SW480 (cell line): ENCODE measurements at regions not wholly inside any gene's neighbourhood (a gene's known extent, or its start where the extent isn't known, plus 50 kb on each side); places are given as distances from the start of the nearest gene placed in this dataset.
A peak's percentile ranks its signal among the peaks of the same experiment; 100 is the strongest.

ENCODE experiments used
- DNase-seq: peaks from one replicate; pipeline ENCODE4 v3.0.0-alpha.2; 2016; ENCODE audit warnings: low spot score

DNA sequence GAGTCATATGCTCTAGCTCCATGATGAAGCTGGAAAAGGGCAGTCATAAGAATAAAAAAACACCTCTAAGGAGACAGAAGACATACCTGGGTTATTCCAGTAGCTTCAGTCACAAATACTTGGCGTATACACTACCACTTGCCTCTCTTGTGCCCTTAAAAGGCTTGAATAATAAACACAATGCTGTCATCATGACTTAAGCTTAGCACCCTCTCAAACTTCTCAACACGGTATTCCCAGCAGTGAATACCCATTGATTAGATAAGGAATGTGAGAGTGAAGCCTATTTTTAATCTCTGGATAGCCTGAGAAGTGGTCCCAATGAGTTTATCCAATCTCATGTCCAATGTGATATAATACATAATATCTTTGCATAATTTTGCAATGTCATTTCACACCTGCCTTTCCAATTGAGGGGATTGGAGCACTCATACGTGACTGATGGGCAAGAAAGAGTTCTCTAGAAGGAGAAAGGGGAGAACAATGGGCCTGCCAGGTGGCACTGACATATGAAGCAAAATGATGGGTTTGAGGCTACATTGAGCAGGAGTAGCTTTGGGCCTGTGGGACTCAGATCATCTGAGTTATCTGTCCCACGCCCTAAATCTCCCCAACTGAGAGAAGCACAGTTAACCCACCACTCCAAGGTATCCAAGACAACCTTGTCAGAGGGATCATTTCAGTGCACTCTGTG lies 298.6 kb upstream of the DAB1 start:
- no peak for DNase-seq

DNA sequence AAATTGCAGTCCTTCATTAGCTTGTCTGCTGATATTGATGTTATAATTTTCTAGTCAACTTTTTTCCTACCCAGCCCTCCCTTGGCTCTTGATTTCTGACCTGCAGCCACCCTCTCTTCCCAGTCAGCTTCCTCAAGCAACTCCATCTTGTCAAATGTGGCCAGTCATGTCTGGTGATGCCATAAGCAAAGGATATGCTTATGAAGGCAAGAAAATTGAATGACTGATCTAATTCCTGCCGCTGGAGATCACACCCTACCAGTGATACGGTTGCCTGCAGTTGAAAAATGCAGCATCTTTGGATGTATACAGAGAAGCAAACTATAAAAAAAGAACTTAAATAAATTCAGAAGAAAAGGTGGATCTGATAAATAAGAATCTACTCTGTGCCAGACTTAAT lies 297.1 kb upstream of the DAB1 start:
- DNase-seq = no peak

DNA sequence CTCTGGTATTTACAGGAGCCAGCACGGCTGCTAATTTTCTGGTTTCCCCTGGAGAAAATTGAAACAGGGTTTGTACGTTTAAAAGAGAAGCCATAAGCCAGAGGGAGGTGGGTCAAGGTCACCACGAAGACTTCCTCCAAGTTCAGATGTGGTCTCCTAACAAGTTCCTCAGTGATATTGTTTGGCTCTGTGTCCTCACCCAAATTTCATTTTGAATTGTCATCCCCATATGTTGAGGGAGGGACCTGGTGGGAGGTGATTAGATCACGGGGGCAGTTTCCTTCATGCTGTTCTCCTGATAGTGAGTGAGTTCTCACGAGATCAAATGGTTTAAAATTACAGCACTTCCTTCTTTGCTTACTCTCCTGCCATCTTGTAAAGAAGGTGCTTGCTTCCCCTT lies 295.4 kb upstream of the DAB1 start:
- no peak for DNase-seq

DNA sequence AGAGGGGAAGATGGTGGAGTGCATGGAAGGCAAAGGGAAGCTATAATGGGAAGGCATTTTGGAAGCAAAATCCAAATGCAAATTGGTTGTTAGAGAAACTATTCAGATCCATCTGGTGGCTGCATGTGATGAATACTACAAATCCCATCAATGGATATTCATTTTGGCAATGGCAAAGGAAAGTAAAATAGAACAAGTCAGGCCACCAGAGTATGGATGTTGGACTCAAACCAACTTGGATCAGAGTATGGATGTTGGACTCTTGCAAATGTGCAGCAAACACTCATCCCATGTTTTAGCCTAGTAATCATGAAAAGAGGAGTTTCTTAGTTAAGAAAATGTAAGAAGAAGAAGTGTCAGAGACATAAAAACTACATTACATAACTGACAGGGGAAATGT lies 289.6 kb upstream of the DAB1 start:
- no peak for DNase-seq

DNA sequence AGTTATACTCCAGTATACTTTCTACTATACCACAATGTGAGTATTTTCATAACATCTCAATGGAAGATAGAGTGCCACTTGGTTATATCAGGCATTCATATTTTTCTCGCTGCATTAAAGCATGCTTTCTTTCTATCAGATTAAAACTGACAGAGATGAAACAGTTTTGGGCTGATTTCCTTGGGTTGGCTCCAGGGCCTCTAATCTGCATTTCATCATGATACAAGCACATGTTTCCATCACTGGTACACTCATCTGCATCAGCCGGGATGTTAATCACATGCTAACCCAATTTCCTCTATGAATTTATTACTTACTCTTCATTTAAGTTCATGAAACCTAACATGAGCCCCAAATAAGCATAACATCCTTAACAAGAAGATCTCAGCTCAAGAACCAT lies 289.0 kb upstream of the DAB1 start:
- DNase-seq = no peak

DNA sequence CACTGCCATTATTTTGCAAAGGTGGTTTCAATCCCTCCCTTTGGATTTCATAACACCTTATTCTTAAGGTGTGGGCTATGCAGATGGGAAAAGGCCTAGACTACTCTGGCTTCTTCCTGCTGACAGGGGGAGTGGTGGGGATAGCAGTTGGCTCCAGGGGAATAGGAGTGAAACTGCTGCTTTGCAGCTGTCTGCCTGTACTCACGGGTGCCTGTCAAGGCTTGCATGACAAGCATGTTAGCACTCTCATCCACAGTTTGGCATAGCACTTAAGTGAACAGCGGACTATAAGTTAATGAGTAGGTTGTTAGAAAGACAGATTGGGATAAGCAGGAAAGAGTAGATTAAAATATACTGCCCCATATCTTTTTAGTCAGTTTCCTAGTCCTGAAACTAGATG lies 287.5 kb upstream of the DAB1 start:
- DNase-seq = no peak

DNA sequence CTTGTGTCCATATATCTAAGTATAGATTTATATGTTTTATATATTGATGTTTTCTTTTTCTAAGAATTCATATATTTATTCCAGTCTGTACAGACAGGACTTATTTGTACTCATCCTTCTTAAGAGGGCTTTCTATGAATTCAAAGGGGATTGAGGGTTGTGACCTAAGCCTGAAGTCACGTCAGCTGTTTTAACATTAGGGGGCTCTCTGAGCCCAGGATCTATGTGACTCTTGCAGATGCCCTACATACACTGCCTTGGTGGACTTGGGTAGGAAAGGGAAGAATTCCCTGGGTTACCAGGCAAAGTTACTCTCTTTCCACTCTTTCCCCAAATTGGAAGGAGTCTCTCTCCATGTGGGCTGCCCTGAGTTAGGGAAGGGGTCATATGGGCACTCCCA lies 283.8 kb upstream of the DAB1 start:
- DNase-seq = no peak

DNA sequence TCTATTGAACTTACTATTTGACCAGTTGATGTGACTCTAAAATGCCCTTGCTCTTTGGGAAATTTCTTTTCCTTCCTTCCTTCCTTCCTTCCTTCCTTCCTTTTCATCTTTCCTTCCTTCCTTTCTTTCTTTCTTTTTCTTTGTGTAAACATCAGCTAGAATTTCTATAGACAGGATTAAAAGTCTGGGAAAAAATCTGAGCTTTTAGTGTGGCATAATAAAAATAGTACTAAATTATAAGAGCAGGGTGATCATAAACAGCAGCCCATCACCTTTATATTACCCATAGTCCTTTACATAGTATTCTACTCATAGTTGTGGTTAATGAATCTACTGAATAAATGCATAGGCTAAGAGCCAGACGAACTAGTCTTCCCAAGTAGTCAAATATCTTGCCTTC lies 281.0 kb upstream of the DAB1 start:
- DNase-seq = no peak

DNA sequence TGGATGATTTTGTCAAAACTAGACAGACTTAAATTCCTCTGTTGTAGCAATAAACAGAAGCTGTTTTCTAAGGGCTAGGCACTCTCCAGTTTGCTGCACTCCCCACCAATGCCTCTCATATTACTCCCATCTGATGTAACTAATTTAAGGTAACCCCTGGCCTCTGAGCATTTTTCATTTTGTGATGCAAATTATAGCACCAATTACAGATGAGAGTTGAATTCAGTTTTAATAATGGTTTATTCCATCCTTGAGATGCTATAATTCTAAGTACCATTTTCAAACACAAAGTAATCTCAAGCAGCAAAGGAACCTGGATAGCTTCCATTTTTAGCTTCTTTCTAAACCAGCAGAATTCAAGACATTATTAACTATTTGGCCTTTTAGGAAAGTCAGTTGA lies 280.4 kb upstream of the DAB1 start:
- DNase-seq = no peak

DNA sequence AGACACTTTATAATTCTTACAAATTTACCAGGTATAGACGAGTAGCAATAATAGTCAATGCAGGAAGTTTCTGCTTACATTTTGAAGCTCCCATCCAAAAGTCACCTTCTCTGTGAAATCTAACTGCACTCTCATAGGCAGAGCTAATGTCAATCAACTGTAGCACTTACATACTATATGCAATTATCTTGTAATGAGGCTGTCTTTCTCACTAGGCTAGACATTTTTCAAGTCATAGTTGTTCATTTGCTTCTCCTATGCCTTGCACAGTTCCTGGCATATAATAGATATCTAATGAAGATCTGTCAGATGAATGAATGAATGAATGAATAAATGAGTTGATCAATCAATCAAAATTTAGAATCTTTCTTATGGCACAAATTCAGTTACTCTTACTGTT lies 273.0 kb upstream of the DAB1 start:
- no peak for DNase-seq

DNA sequence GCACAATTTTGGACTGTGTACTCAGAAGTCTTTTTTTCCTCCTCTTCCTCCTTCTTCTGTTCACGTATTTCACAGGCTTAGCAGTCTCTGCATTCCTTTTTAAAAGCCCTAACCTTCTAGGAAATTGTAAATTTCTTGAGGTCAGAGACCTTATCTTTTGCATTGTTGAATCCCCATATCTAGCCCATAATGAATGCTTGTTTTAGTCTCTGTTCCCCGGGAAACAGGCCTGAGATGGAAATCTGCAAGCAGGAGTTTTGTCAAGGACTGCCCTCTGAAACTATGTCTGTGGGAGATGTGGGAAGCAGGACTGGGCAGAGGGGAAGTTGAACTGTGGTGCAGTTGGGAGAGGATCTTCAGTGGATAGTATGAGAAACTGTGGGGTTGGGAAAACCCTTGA lies 272.2 kb upstream of the DAB1 start:
- no peak for DNase-seq

DNA sequence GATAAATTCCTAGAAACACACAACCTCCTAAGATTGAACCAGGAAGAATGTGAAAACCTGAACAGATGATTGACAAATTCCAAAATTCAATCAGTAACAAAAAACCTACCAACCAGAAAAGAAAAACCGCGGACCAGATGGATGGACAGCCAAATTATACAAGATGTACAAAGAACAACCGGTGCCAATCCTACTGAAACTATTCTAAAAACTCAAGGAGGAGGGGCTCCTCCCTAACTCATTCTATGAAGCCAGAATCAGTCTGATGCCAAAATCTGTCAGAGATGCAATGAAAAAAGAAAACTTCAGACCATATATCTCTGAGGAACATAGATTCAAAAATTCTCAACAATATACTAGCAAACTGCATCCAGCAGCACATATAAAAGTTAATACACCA lies 262.4 kb upstream of the DAB1 start:
- DNase-seq = no peak

DNA sequence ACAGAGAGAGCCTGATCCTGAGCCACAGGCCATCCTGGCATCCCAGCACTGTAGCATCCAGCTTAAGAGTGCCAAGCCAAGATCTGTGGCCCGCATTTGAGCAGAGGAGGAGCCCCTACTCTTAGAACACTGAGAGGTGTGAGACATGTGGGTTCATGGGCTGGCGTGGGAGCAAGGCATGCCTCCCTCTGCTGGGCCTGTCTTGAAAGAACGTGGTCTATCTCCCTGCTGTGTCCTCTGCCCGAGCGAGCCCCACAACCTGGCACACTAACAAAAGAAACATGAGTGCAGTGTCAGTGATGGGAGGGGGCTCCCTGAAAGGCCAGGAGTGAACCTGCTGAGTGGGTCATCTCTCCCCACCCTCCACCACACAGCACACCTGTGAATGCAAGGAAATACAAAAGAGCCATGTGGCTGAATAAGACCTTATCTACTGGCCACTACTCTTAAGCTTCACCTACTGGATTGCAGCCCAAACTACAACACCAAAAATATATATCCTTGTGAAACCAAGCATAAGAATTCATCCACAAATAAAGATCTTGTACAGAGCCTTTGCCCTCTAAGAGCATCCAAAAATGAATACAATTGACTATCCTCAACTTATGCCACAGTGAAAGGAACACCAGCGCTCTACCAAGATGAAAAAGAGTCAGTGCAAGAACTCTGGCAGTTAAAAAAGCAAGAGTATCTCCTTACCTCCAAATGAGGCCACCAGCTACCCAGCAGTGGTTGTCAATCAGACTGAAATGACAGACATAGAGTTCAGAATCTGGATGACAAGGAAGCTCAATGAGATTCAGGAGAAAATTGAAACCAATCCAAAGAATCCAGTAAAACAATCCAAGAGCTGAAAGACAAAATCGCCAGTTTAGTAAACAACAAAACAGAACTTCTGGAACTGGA lies 259.4 kb upstream of the DAB1 start:
- no peak for DNase-seq

DNA sequence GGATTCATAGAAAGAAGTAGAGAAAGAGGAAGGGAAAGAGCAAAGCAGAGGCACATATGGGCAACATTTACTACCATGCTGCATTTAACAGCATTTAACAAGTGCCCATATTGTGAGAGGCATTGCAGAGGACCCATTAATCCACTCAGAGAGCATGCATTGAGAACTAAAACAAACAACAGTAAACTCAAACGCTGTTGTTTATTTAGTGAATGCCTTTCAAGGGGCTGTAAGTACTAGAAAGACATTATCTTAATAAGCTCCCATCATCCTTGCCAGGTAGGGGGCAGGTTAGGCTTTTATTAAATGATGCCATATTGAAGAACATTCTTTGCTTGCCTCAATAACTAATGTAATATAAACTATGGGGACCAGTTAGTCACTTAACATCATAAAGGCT lies 254.3 kb upstream of the DAB1 start:
- DNase-seq = no peak

DNA sequence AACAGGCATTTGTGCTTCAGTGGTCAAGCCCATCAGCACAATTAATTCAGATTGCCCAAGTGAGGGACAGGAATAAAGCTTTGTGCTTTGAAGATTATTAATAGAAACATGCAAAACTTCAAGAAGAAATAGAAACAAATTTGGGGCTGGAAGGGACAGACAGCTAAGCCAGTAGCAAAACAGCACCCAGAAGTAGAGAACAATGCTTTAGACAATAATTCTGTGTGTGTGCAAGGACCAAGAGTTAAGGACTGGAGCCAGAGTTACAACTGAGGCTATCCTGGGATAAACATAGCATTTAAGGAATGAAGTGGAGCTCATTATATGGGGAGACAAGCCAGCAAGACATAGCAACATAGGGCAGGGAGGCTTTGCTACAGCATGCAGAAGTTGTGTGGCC lies 251.9 kb upstream of the DAB1 start:
- DNase-seq = no peak

DNA sequence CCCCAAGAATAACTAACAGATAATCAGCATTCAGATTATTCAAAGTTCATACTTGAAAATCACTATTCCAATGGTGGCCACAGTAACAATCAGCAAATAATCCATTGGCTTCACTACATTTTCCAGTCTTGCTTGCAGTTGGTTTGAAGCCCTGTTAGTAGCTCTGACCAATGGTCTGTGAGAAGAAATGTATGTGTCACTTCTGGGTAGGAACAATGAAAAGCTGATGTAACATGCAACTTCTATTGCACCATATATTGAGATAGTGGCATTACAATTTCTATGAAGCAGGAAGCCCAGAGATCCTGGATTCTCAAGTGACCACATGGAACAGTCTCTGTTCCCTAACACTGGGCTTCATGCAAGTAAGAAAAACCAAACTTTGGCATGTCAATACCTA lies 250.9 kb upstream of the DAB1 start:
- peak; percentile 34 for DNase-seq

DNA sequence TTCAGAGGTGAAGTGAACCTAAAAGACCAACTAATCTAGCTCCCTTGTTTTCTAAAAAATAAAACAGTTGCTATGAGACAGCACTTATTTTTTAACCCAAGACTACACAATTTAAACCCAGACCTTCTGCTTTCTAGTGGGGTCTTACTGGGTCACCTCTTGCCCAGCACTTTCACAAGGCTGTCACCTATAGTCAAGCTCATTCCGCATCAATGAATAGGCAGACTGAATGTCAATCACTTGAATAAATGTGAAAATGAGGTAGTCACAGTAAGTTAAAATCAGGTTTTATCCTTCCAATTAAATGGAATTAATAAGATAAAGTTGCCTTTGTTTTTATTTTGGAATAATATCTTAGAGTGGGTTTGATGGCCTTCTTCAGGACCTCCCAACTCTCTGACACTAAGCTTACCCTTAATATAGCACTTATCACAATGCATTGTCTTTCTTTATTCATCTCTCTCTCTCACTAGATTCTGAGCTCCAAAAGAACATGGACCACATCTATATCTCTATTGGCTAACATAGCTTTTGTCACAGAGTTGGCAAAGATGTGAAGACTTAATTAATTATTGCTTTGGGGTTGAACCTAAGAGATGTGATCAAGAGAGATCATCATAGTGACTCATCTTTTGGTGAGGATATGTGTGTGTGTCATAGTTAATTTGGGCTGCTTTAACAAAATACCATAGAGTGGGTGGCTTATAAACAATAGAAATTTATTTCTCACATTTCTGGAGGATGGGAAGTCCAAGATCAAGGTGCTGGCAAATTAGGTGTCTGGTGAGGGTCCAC lies 248.7 kb upstream of the DAB1 start:
- DNase-seq = no peak

DNA sequence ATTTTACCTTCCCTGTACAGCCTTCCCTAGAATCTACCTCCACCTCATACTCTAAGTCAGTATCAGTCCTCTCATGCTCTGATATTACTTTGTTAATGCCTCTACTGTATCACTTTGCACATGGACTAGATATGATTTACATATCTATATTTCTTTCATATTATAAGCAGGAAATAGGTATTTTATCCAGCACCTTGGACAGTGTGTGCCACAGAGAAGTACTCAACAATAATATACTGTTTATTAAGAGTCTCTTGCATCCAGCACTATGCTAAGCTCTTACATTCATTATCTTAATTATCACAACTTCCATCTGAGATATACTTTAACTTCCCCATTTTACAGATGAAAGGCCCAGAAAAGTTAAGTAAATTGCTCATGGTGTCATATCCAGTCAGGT lies 247.9 kb upstream of the DAB1 start:
- DNase-seq = no peak

DNA sequence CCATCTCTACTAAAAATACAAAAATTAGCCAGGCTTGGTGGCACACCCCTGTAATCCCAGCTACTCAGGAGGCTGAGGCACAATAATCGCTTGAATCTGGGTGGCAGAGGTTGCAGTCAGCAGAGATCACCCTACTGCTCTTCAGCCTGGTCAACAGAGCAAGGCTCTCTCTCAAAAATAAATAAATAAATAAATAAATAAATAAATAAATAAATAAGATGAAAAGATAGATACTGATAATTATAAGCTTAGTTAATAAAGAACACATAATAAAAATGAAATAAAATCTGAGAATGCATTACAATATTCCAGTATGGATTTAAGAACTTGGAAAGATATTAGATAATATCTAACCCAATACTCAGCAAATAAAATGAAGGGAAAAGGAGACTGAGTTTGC lies 235.9 kb upstream of the DAB1 start:
- DNase-seq = no peak

DNA sequence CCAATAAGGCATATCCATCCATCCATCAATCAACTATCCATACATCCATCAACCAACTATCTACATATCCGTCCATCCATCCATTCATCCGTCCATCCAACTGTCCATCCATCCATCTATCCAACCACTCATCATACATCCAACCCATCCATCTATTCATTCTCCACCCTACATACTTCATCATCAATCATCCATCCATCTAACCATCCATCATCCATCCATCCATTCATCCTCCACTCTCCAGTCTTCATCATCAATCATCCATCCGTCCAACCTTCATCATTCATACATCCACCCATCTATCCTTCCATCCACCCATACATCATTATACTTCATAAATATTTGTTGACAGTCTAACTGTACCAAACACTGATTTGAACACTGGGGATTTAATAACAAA lies 231.3 kb upstream of the DAB1 start:
- DNase-seq = no peak

DNA sequence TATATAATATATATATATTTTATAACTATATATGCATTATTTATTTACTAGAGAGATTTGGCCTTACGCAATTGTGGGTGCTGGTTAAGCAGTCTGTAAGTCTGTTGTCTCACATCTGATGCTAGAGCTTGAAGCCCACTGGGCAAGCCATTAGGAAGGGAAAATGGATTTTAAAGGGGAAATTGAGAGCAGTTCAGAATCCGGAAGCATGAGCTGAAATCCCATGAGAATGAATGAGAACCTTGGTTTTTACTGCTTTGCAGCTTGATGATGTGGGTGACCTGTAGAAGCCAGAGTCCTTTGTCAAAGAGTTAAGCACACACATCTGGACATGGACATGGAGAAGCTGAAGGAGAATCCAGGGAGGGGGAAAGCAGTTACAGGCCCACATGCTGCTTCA lies 220.8 kb upstream of the DAB1 start:
- DNase-seq = no peak

DNA sequence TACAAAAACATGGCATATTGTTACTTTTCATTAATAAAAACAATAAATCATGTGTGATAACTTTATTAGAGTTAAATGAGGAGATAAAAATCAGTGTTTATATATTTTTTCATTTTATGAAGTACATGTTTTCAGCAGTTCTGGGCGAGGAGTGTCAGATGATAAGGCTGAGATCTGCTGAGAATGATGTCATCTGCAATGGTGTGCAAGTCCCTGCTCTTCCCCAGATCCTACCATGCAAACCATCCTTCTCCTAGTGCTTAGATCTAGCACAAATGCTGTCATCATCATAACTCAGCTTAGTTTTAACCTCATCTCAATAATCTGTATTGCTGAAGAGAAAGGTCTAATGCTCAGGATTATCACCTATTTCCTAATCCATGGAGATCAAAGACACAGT lies 214.4 kb upstream of the DAB1 start:
- no peak for DNase-seq

DNA sequence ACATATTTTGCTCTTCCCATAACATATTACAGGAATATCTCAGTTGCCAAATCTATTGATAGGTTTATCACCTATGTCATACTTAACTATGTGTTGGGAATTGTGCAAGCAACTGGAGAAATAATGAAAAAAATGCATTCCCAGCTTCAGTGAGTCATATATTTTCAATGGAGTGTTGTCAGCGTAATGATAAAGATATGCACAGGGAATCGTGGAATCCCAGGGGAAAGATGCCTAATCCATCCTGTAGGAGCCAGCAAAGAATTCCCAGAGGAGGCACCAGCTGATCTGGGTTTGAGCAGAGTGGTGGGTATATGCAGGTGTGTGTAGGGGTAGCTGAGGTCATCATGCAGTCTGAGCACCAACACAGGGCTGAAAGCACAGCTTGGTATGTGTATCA lies 213.3 kb upstream of the DAB1 start:
- no peak for DNase-seq
